ENCODE measurements at regions not wholly inside any gene's neighbourhood (a gene's known extent, or its start where the extent isn't known, plus 50 kb on each side); places are given as distances from the start of the nearest gene placed in this dataset.

DNA sequence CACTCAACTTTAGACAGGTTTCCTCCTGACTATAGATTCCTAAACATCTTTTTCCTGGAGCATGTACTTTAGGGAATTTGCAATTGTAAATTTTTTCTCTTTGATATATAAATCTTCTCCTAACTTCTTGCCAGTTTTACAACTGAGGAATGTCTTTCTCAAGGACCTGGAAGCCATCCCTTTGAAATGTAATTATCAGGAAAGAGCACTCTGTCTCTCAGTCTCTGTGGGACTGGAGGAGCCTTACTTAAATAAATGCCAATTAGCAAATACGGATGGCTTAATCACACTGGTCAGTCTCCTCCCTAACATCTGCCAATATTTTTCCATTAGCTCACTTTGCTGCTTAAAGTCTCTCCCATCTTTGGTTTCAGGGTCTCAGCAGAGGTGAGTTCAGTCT is 344.3 kb upstream of the ARRDC3 start:
- Mint-ChIP-seq H3K4me1 (peaks cover 52% of the 10 kb centered on the region), H3K36me3 (no peaks in the 10 kb centered on the region), H3K4me3 (peak overlapping the region; percentile 0), H3K9me3 (no peaks in the 10 kb centered on the region), H3K27ac (peak overlapping the region; percentile 7; the same call in 1 of the 2 replicates), H3K27me3 (ENCODE audit: low read depth) (no peaks in the 10 kb centered on the region; the same call in 1 of the 2 replicates)
- DNase-seq (ENCODE audit: low spot score) (no peak), ATAC-seq (peak; percentile 94)
- ChIA-PET POLR2A (no interaction called here), CTCF (interaction anchor here (1.0 kb wide), 1 partner anchor 85 kb away, joined by 3 read pairs; no protein-coding TSS in a partner anchor)
- no peak for TF ChIP-seq ESRRA (CRISPR knock-in tag; IDR thresholded peaks at IDR 0.05; ENCODE audit: borderline replicate concordance)
- TF ChIP-seq RORB (CRISPR knock-in tag; IDR thresholded peaks at IDR 0.05) = no peak
- no peak for TF ChIP-seq RELA (CRISPR knock-in tag; IDR thresholded peaks at IDR 0.05; ENCODE audit: borderline replicate concordance)

DNA sequence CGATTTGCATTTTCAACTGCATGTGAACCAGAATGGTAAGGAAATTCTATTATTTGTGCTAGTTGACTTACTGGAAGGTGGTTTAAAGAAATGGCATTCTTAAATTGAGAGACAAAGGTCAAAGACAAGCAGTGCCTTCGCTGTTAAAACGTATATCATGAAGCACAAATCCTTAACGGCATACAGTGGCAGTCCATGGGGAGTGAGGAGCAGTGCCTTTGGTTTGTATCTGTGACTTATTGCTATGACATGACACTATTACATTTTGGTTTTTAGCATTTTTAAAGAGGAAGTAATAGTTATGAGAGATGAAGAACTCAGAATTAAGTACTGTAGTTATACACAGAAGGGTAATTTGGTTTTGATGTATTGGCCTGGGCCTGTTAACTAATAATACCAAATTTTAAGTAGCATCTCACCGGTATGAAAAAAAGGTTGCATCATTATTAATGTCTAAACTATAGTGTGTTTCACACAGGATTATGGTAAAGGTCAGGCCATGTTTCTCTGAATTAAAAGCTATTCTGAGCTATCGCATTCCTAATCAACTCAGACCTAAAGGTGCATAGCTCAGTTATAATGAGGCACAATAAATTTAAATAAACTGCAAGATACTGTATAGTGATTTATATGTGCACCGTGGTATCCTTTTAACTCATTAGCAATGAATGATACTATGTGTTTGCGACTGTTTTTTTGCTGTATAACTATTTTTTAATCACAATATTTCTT is 339.8 kb upstream of the ARRDC3 start:
- no peak for TF ChIP-seq USF2 (CRISPR knock-in tag; IDR thresholded peaks at IDR 0.05)
- TF ChIP-seq ZNF219 (CRISPR knock-in tag; IDR thresholded peaks at IDR 0.05; ENCODE audit: borderline replicate concordance) = no peak
- TF ChIP-seq MAX (CRISPR knock-in tag; IDR thresholded peaks at IDR 0.05) = no peak
- ATAC-seq (no peak), DNase-seq (ENCODE audit: low spot score) (no peak)
- Mint-ChIP-seq H3K4me3 (no peak overlapping the region), H3K9me3 (no peaks in the 10 kb centered on the region), H3K4me1 (peaks cover 52% of the 10 kb centered on the region), H3K27ac (no peak overlapping the region), H3K36me3 (no peaks in the 10 kb centered on the region), H3K27me3 (ENCODE audit: low read depth) (no peaks in the 10 kb centered on the region)
- ChIA-PET CTCF (no interaction called here), POLR2A (no interaction called here)

- no peak for DNase-seq (ENCODE audit: low spot score)
- no peaks in the 10 kb centered on the region for H3K36me3 Mint-ChIP-seq
- H3K9me3 Mint-ChIP-seq = peaks cover 26% of the 10 kb centered on the region; the same call in 1 of the 2 replicates
- ChIA-PET CTCF (no interaction called here), POLR2A (no interaction called here)
- H3K27me3 Mint-ChIP-seq (ENCODE audit: low read depth) = no peaks in the 10 kb centered on the region
- no peak overlapping the region for H3K4me3 Mint-ChIP-seq
- no peak overlapping the region for H3K27ac Mint-ChIP-seq
- H3K4me1 Mint-ChIP-seq = 0 out of 2 replicates have a peak, but pooled peaks cover 2% of the 10 kb centered on the region
- no peak for ATAC-seq
- TF ChIP-seq CTCF (IDR thresholded peaks at IDR 0.05) (no peak), ZNF416 (CRISPR knock-in tag; IDR thresholded peaks at IDR 0.05) (no peak), NR2C2 (CRISPR knock-in tag; IDR thresholded peaks at IDR 0.05) (no peak), TEAD1 (CRISPR knock-in tag; IDR thresholded peaks at IDR 0.05) (no peak), ZNF138 (CRISPR knock-in tag; conservative IDR thresholded peaks at IDR 0.05) (no peak), KAT7 (CRISPR knock-in tag; IDR thresholded peaks at IDR 0.05; ENCODE audit: borderline replicate concordance) (no peak), MAX (CRISPR knock-in tag; IDR thresholded peaks at IDR 0.05) (no peak), ELF4 (CRISPR knock-in tag; IDR thresholded peaks at IDR 0.05; ENCODE audit: low read depth) (no peak)
- TF ChIP-seq, protein P1, sequence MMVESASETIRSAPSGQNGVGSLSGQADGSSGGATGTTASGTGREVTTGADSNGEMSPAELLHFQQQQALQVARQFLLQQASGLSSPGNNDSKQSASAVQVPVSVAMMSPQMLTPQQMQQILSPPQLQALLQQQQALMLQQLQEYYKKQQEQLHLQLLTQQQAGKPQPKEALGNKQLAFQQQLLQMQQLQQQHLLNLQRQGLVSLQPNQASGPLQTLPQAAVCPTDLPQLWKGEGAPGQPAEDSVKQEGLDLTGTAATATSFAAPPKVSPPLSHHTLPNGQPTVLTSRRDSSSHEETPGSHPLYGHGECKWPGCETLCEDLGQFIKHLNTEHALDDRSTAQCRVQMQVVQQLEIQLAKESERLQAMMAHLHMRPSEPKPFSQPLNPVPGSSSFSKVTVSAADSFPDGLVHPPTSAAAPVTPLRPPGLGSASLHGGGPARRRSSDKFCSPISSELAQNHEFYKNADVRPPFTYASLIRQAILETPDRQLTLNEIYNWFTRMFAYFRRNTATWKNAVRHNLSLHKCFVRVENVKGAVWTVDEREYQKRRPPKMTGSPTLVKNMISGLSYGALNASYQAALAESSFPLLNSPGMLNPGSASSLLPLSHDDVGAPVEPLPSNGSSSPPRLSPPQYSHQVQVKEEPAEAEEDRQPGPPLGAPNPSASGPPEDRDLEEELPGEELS (CRISPR knock-in tag; IDR thresholded peaks at IDR 0.05) = no peak
- TF ChIP-seq, protein P2, sequence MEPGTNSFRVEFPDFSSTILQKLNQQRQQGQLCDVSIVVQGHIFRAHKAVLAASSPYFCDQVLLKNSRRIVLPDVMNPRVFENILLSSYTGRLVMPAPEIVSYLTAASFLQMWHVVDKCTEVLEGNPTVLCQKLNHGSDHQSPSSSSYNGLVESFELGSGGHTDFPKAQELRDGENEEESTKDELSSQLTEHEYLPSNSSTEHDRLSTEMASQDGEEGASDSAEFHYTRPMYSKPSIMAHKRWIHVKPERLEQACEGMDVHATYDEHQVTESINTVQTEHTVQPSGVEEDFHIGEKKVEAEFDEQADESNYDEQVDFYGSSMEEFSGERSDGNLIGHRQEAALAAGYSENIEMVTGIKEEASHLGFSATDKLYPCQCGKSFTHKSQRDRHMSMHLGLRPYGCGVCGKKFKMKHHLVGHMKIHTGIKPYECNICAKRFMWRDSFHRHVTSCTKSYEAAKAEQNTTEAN (CRISPR knock-in tag; IDR thresholded peaks at IDR 0.05) = no peak
- TF ChIP-seq, protein P3, sequence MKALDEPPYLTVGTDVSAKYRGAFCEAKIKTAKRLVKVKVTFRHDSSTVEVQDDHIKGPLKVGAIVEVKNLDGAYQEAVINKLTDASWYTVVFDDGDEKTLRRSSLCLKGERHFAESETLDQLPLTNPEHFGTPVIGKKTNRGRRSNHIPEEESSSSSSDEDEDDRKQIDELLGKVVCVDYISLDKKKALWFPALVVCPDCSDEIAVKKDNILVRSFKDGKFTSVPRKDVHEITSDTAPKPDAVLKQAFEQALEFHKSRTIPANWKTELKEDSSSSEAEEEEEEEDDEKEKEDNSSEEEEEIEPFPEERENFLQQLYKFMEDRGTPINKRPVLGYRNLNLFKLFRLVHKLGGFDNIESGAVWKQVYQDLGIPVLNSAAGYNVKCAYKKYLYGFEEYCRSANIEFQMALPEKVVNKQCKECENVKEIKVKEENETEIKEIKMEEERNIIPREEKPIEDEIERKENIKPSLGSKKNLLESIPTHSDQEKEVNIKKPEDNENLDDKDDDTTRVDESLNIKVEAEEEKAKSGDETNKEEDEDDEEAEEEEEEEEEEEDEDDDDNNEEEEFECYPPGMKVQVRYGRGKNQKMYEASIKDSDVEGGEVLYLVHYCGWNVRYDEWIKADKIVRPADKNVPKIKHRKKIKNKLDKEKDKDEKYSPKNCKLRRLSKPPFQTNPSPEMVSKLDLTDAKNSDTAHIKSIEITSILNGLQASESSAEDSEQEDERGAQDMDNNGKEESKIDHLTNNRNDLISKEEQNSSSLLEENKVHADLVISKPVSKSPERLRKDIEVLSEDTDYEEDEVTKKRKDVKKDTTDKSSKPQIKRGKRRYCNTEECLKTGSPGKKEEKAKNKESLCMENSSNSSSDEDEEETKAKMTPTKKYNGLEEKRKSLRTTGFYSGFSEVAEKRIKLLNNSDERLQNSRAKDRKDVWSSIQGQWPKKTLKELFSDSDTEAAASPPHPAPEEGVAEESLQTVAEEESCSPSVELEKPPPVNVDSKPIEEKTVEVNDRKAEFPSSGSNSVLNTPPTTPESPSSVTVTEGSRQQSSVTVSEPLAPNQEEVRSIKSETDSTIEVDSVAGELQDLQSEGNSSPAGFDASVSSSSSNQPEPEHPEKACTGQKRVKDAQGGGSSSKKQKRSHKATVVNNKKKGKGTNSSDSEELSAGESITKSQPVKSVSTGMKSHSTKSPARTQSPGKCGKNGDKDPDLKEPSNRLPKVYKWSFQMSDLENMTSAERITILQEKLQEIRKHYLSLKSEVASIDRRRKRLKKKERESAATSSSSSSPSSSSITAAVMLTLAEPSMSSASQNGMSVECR (CRISPR knock-in tag; IDR thresholded peaks at IDR 0.05; ENCODE audit: borderline replicate concordance) = no peak
- TF ChIP-seq, protein P4, sequence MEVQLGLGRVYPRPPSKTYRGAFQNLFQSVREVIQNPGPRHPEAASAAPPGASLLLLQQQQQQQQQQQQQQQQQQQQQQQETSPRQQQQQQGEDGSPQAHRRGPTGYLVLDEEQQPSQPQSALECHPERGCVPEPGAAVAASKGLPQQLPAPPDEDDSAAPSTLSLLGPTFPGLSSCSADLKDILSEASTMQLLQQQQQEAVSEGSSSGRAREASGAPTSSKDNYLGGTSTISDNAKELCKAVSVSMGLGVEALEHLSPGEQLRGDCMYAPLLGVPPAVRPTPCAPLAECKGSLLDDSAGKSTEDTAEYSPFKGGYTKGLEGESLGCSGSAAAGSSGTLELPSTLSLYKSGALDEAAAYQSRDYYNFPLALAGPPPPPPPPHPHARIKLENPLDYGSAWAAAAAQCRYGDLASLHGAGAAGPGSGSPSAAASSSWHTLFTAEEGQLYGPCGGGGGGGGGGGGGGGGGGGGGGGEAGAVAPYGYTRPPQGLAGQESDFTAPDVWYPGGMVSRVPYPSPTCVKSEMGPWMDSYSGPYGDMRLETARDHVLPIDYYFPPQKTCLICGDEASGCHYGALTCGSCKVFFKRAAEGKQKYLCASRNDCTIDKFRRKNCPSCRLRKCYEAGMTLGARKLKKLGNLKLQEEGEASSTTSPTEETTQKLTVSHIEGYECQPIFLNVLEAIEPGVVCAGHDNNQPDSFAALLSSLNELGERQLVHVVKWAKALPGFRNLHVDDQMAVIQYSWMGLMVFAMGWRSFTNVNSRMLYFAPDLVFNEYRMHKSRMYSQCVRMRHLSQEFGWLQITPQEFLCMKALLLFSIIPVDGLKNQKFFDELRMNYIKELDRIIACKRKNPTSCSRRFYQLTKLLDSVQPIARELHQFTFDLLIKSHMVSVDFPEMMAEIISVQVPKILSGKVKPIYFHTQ (CRISPR knock-in tag; IDR thresholded peaks at IDR 0.05) = no peak
These were observed 329.6 kb upstream of the ARRDC3 start for GRCh38 chr5:91712718-91713117.
